H9 (cell line): ENCODE measurements at regions not wholly inside any gene's neighbourhood (a gene's known extent, or its start where the extent isn't known, plus 50 kb on each side); places are given as distances from the start of the nearest gene placed in this dataset.

ENCODE experiments used
- DNase-seq: peaks from one replicate; pipeline ENCODE4 v3.0.0-alpha.2; 2017
- H2AFZ ChIP-seq: one replicate; pipeline ENCODE4 v1.6.1; 2013; ENCODE audit warnings: mild to moderate bottlenecking, low read length, control low read depth, moderate library complexity
- H2AK5ac ChIP-seq: 2 replicates; pipeline ENCODE4 v1.6.1; 2013; ENCODE audit warnings: low read length, control low read depth, mixed read lengths; ENCODE audit not compliant: insufficient read length
- H2BK120ac ChIP-seq: one replicate; pipeline ENCODE4 v1.6.1; 2013; ENCODE audit warnings: low read depth, mild to moderate bottlenecking, low read length, control low read depth, inconsistent platforms; ENCODE audit not compliant: poor library complexity, severe bottlenecking
- H2BK12ac ChIP-seq: 2 replicates; pipeline ENCODE4 v1.6.1; 2013; ENCODE audit warnings: low read length, control low read depth, mixed read lengths, low read depth; ENCODE audit not compliant: insufficient read length
- H2BK15ac ChIP-seq: 2 replicates; pipeline ENCODE4 v1.6.1; 2013; ENCODE audit warnings: low read depth, low read length, control low read depth
- H2BK20ac ChIP-seq: one replicate; pipeline ENCODE4 v1.6.1; 2013; ENCODE audit warnings: low read depth, mild to moderate bottlenecking, low read length, control low read depth, inconsistent platforms; ENCODE audit not compliant: poor library complexity, severe bottlenecking
- H2BK5ac ChIP-seq: 2 replicates; pipeline ENCODE4 v1.6.1; 2013; ENCODE audit warnings: low read length, control low read depth, mixed read lengths; ENCODE audit not compliant: insufficient read length
- H3K14ac ChIP-seq: 2 replicates; pipeline ENCODE4 v1.6.1; 2013; ENCODE audit warnings: low read length, control low read depth; ENCODE audit not compliant: insufficient read depth
- H3K18ac ChIP-seq: 2 replicates; pipeline ENCODE4 v1.6.1; 2013; ENCODE audit warnings: low read depth, mild to moderate bottlenecking, mixed read lengths, low read length, control low read depth; ENCODE audit not compliant: insufficient read length
- H3K23ac ChIP-seq: 2 replicates; pipeline ENCODE4 v1.6.1; 2013; ENCODE audit warnings: low read length, control low read depth, mixed read lengths, low read depth; ENCODE audit not compliant: insufficient read length
- H3K23me2 ChIP-seq: 2 replicates; pipeline ENCODE4 v1.6.1; 2013; ENCODE audit warnings: low read depth, mild to moderate bottlenecking, mixed read lengths, low read length, control low read depth; ENCODE audit not compliant: insufficient read length, poor library complexity, severe bottlenecking
- H3K27ac ChIP-seq: 2 replicates; pipeline ENCODE4 v1.5.1; 2013; ENCODE audit warnings: low read length, control low read depth, mixed read lengths, low read depth; ENCODE audit not compliant: insufficient read length
- H3K27me3 ChIP-seq: 2 replicates; pipeline ENCODE4 v1.6.1; 2013; ENCODE audit warnings: low read length, control low read depth, inconsistent platforms; ENCODE audit not compliant: insufficient read depth
- H3K4ac ChIP-seq: 2 replicates; pipeline ENCODE4 v1.6.1; 2013; ENCODE audit warnings: low read depth, mild to moderate bottlenecking, control low read depth, inconsistent platforms, low read length, moderate library complexity
- H3K4me1 ChIP-seq: 2 replicates; pipeline ENCODE4 v1.6.1; 2013; ENCODE audit warnings: low read length, control low read depth, inconsistent platforms; ENCODE audit not compliant: insufficient read depth
- H3K4me2 ChIP-seq: 2 replicates; pipeline ENCODE4 v1.6.1; 2013; ENCODE audit warnings: low read length, control low read depth, mixed read lengths; ENCODE audit not compliant: insufficient read length, insufficient read depth
- H3K56ac ChIP-seq: 2 replicates; pipeline ENCODE4 v1.6.1; 2013; ENCODE audit warnings: low read depth, mild to moderate bottlenecking, mixed read lengths, low read length, control low read depth; ENCODE audit not compliant: insufficient read length
- H3K79me1 ChIP-seq: 2 replicates; pipeline ENCODE4 v1.6.1; 2013; ENCODE audit warnings: low read depth, mild to moderate bottlenecking, moderate library complexity, low read length, control low read depth, inconsistent platforms; ENCODE audit not compliant: insufficient read depth, poor library complexity, severe bottlenecking
- H3K79me2 ChIP-seq: 2 replicates; pipeline ENCODE4 v1.6.1; 2013; ENCODE audit warnings: low read length, control low read depth, inconsistent platforms; ENCODE audit not compliant: insufficient read depth
- H3K9ac ChIP-seq: 2 replicates; pipeline ENCODE4 v1.6.1; 2013; ENCODE audit warnings: low read length, control low read depth, mixed read lengths; ENCODE audit not compliant: insufficient read length; ENCODE audit errors: extremely low read depth
- H3K9me3 ChIP-seq: one replicate; pipeline ENCODE4 v1.6.1; 2013; ENCODE audit warnings: low read depth, low read length, inconsistent platforms; ENCODE audit not compliant: control insufficient read depth
- H3T11ph ChIP-seq: one replicate; pipeline ENCODE4 v1.6.1; 2013; ENCODE audit warnings: mild to moderate bottlenecking, low read length, control low read depth, inconsistent platforms
- H4K20me1 ChIP-seq: one replicate; pipeline ENCODE4 v1.6.1; 2013; ENCODE audit not compliant: control insufficient read depth, insufficient read length, insufficient read depth
- H4K5ac ChIP-seq: 2 replicates; pipeline ENCODE4 v1.6.1; 2013; ENCODE audit warnings: low read depth, mild to moderate bottlenecking, mixed read lengths, low read length, control low read depth; ENCODE audit not compliant: insufficient read length
- H4K8ac ChIP-seq: replicated peaks from 2 replicates; pipeline ENCODE4 v1.6.1; 2013; ENCODE audit warnings: low read length, control low read depth, mixed read lengths, low read depth; ENCODE audit not compliant: insufficient read length
- H4K91ac ChIP-seq: 2 replicates; pipeline ENCODE4 v1.6.1; 2013; ENCODE audit warnings: low read depth, mild to moderate bottlenecking, moderate library complexity, mixed read lengths, low read length, control low read depth; ENCODE audit not compliant: insufficient read length
- H3K27ac Mint-ChIP-seq, 3 experiments: 2 replicates in 2 of 3; 3 replicates in 1 of 3; pipeline ENCODE4 v1.8.0; 2020 to 2021; ENCODE audit warnings: mixed read lengths in 3 of 3, mild to moderate bottlenecking in 1 of 3, moderate library complexity in 1 of 3
- H3K27me3 Mint-ChIP-seq: 2 replicates; pipeline ENCODE4 v1.8.0; 2021; ENCODE audit warnings: low read depth, mild to moderate bottlenecking, moderate library complexity, mixed read lengths
- H3K36me3 Mint-ChIP-seq, 3 experiments: 2 replicates in 2 of 3; 3 replicates in 1 of 3; pipeline ENCODE4 v1.8.0; 2020 to 2021; ENCODE audit warnings: low read depth in 3 of 3, mixed read lengths in 3 of 3; ENCODE audit not compliant: insufficient read depth in 1 of 3
- H3K4me1 Mint-ChIP-seq, 2 experiments: 2 replicates each; pipeline ENCODE4 v1.8.0; 2020; ENCODE audit warnings: mixed read lengths in 2 of 2
- H3K4me3 Mint-ChIP-seq, 2 experiments: 2 replicates in 1 of 2; 3 replicates in 1 of 2; pipeline ENCODE4 v1.8.0; 2020 to 2021; ENCODE audit warnings: mild to moderate bottlenecking in 2 of 2, mixed read lengths in 2 of 2, moderate library complexity in 1 of 2
- H3K9me3 Mint-ChIP-seq, 2 experiments: 2 replicates in 1 of 2; 3 replicates in 1 of 2; pipeline ENCODE4 v1.8.0; 2020; ENCODE audit warnings: mild to moderate bottlenecking in 2 of 2, mixed read lengths in 2 of 2, moderate library complexity in 1 of 2
- CTCF ChIP-seq: fragments of 200-600 bp; sonication (generic); conservative IDR thresholded peaks from 3 replicates; pipeline ENCODE4 v1.8.0; 2021; ENCODE audit warnings: antibody characterized with exemption, mild to moderate bottlenecking
- WGBS: extraction: QIAGEN DNeasy Blood & Tissue Kit; methylation state at CpG from one replicate; pipeline ENCODE4 v1.1.7; 2013; ENCODE audit warnings: missing lambda C conversion rate, low lambda C conversion rate, mixed read lengths; ENCODE audit not compliant: insufficient read length; ENCODE audit errors: extremely low coverage; 5-methylcytosine and 5-hydroxymethylcytosine counted together

GRCh38 chr7:156496363-156496769 lies 144.2 kb upstream of the RNF32 start:
- Histone ChIP-seq H3K27me3 (no peaks in the 10 kb centered on the region), H4K20me1 (no peaks in the 10 kb centered on the region)
- no CpG with 5 or more reads among the region's 8 CpGs for WGBS

More at GRCh38 chr7:156496363-156496769, 144.2 kb upstream of the RNF32 start:
- Histone ChIP-seq H3K27ac (no peak overlapping the region), H4K91ac (no peak overlapping the region), H3K23me2 (no peaks in the 10 kb centered on the region), H3K14ac (no peak overlapping the region), H3K56ac (no peak overlapping the region), H2AK5ac (no peak overlapping the region), H2BK12ac (no peak overlapping the region), H3K9me3 (no peaks in the 10 kb centered on the region), H2BK15ac (no peak overlapping the region), H2BK120ac (no peak overlapping the region), H2BK5ac (no peak overlapping the region), H2AFZ (no peak overlapping the region), H3K23ac (no peak overlapping the region), H3K4me2 (no peak overlapping the region), H3T11ph (no peak overlapping the region), H4K8ac (no peak overlapping the region), H4K5ac (no peak overlapping the region), H2BK20ac (no peak overlapping the region), H3K18ac (no peak overlapping the region), H3K4ac (no peak overlapping the region), H3K79me2 (no peaks in the 10 kb centered on the region), H3K9ac (no peak overlapping the region), H3K79me1 (no peaks in the 10 kb centered on the region), H3K4me1 (no peaks in the 10 kb centered on the region)
- TF ChIP-seq CTCF: no peak
- no peaks in the 10 kb centered on the region for H3K4me1 Mint-ChIP-seq
- no peak overlapping the region for H3K4me3 Mint-ChIP-seq
- H3K36me3 Mint-ChIP-seq: no peaks in the 10 kb centered on the region
- H3K27me3 Mint-ChIP-seq: peaks cover 1% of the 10 kb centered on the region; the same call in 1 of the 2 replicates
- no peak for DNase-seq
- no peak overlapping the region for H3K27ac Mint-ChIP-seq
- peaks cover 3 to 4% of the 10 kb centered on the region in 2 experiments; a peak in 2 of 5 replicates for H3K9me3 Mint-ChIP-seq
